CD14-positive monocyte (primary cell): ENCODE measurements at regions not wholly inside any gene's neighbourhood (a gene's known extent, or its start where the extent isn't known, plus 50 kb on each side); places are given as distances from the start of the nearest gene placed in this dataset.
A peak's percentile ranks its signal among the peaks of the same experiment; 100 is the strongest.

Experiments
- DNase-seq, 3 donors: peaks; one replicate each; pipeline ENCODE4 v3.0.0-alpha.2; 2011 to 2022
- H2AFZ ChIP-seq: 2 replicates; pipeline ENCODE4 v1.6.0; 2012; ENCODE audit warnings: mild to moderate bottlenecking, low read depth, low read length, inconsistent platforms; ENCODE audit not compliant: insufficient read depth, poor library complexity, severe bottlenecking
- H3K27ac ChIP-seq, 2 donors: 1 replicate in 1 of 2; 2 replicates in 1 of 2; pipeline ENCODE4 v1.5.1; 2012 to 2013; ENCODE audit warnings: low read length in 2 of 2, control low read depth in 1 of 2, inconsistent platforms in 1 of 2, low read depth in 1 of 2, mild to moderate bottlenecking in 1 of 2
- H3K27me3 ChIP-seq, 2 donors: one replicate each; pipeline versions ENCODE4 v1.6.0 to v1.6.1; 2011 to 2013; ENCODE audit warnings: low read length in 2 of 2; ENCODE audit not compliant: control insufficient read depth in 2 of 2, insufficient read depth in 2 of 2
- H3K36me3 ChIP-seq, 2 donors: replicated peaks in 1 of 2; 1 replicate in 1 of 2; 2 replicates in 1 of 2; pipeline versions ENCODE4 v1.5.1 to v1.6.1; 2012 to 2013; ENCODE audit warnings: low read length in 2 of 2, control low read depth in 1 of 2, inconsistent platforms in 1 of 2, mild to moderate bottlenecking in 1 of 2; ENCODE audit not compliant: insufficient read depth in 2 of 2, control insufficient read depth in 1 of 2
- H3K4me1 ChIP-seq, 2 donors: 1 replicate in 1 of 2; 2 replicates in 1 of 2; pipeline versions ENCODE4 v1.5.1 to v1.6.1; 2012 to 2013; ENCODE audit warnings: low read length in 2 of 2, control low read depth in 1 of 2, inconsistent platforms in 1 of 2, mild to moderate bottlenecking in 1 of 2, moderate library complexity in 1 of 2; ENCODE audit not compliant: insufficient read depth in 2 of 2, control insufficient read depth in 1 of 2
- H3K4me2 ChIP-seq: replicated peaks from 2 replicates; pipeline ENCODE3; 2012; ENCODE audit warnings: low read length, moderate library complexity, mild to moderate bottlenecking; ENCODE audit not compliant: poor library complexity, severe bottlenecking; ENCODE audit errors: extremely low read depth
- H3K4me3 ChIP-seq, 3 experiments: fragments of 200-600 bp in 1 of 3; sonication (generic) in 1 of 3; replicated peaks in 1 of 3; 1 replicate in 2 of 3; 2 replicates in 1 of 3; pipeline ENCODE4 v1.5.1; 2011 to 2013; ENCODE audit warnings: low read length in 3 of 3, mild to moderate bottlenecking in 3 of 3, control low read depth in 2 of 3, low read depth in 2 of 3, inconsistent platforms in 1 of 3, moderate library complexity in 1 of 3
- H3K79me2 ChIP-seq: 2 replicates; pipeline ENCODE4 v1.6.0; 2012; ENCODE audit warnings: mild to moderate bottlenecking, control low read depth, inconsistent platforms, low read length, moderate library complexity; ENCODE audit not compliant: insufficient read depth
- H3K9ac ChIP-seq: 2 replicates; pipeline ENCODE4 v1.6.0; 2017; ENCODE audit warnings: low read length, mild to moderate bottlenecking; ENCODE audit not compliant: insufficient read depth, poor library complexity, severe bottlenecking
- H3K9me3 ChIP-seq, 2 donors: replicated peaks in 1 of 2; 1 replicate in 1 of 2; 2 replicates in 1 of 2; pipeline versions ENCODE4 v1.5.1 to v1.6.1; 2012 to 2013; ENCODE audit warnings: low read length in 2 of 2, control low read depth in 1 of 2; ENCODE audit not compliant: control insufficient read depth in 1 of 2, insufficient read depth in 1 of 2
- H4K20me1 ChIP-seq: 2 replicates; pipeline ENCODE4 v1.6.0; 2012; ENCODE audit warnings: mild to moderate bottlenecking, low read length, control low read depth, moderate library complexity; ENCODE audit not compliant: insufficient read depth
- H3K27ac Mint-ChIP-seq, 7 donors: one replicate each; pipeline ENCODE4 v1.8.0; 2020; ENCODE audit warnings: mild to moderate bottlenecking in 7 of 7, mixed read lengths in 7 of 7, moderate library complexity in 6 of 7, inconsistent platforms in 2 of 7
- H3K27me3 Mint-ChIP-seq, 3 donors: one replicate each; pipeline ENCODE4 v1.8.0; 2021 to 2022; ENCODE audit warnings: low read depth in 3 of 3, mild to moderate bottlenecking in 3 of 3, mixed read lengths in 3 of 3, moderate library complexity in 3 of 3, inconsistent platforms in 1 of 3
- H3K36me3 Mint-ChIP-seq, 2 donors: one replicate each; pipeline ENCODE4 v1.8.0; 2020; ENCODE audit warnings: mixed read lengths in 2 of 2, inconsistent platforms in 1 of 2, mild to moderate bottlenecking in 1 of 2
- H3K4me1 Mint-ChIP-seq: one replicate; pipeline ENCODE4 v1.8.0; 2020; ENCODE audit warnings: mild to moderate bottlenecking, mixed read lengths
- H3K4me3 Mint-ChIP-seq, 2 donors: one replicate each; pipeline ENCODE4 v1.8.0; 2020; ENCODE audit warnings: mild to moderate bottlenecking in 2 of 2, mixed read lengths in 2 of 2, moderate library complexity in 1 of 2
- H3K9me3 Mint-ChIP-seq, 7 donors: one replicate each; pipeline ENCODE4 v1.8.0; 2020 to 2022; ENCODE audit warnings: mixed read lengths in 7 of 7, mild to moderate bottlenecking in 6 of 7, moderate library complexity in 6 of 7, inconsistent platforms in 2 of 7
- CTCF ChIP-seq: fragments of 200-600 bp; IDR thresholded peaks from one replicate; pipeline ENCODE4 v1.8.0; 2022; ENCODE audit warnings: antibody characterized with exemption, mild to moderate bottlenecking
- WGBS: methylation state at CpG from one replicate; pipeline ENCODE4 v1.1.5; 2013; ENCODE audit warnings: missing lambda C conversion rate; ENCODE audit not compliant: insufficient coverage; 5-methylcytosine and 5-hydroxymethylcytosine counted together
- intact Hi-C, 2 donors: fragments of 100-400 bp; cut with micrococcal nuclease; formaldehyde crosslinking; loops; one replicate each; pipeline versions ENCODE4 v1.15.0 to v1.15.1; 2023

DNA sequence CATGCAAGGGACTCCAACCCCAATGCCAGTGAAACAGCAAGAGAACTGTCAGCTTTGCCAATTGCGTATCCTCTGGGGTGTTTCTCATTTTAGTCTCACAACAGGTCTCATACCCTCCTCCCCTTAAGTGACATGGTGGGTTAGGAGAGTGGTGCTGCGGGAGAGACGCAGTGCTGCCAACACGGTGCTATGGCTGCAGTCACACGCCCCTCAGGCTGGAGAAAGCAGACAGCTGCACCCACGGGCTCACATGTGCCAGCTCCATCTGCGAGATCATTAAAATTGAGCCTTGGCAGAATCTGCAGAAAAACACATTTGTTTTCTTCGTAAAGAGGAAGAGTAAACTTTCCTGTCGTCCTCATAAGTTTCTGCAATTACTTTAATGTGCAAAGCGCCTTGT, 114.7 kb downstream of the ANKRD60 start:
- WGBS, result 56% methylated on average over 6 of the region's 10 CpGs
- H3K27ac Mint-ChIP-seq, result peak overlapping the region in 1 of 7 donors; percentile 26
- Histone ChIP-seq H3K4me3 (no peak overlapping the region), H3K9me3 (no peaks in the 10 kb centered on the region), H3K79me2 (no peaks in the 10 kb centered on the region), H3K4me1 (no peaks in the 10 kb centered on the region), H3K27ac (no peak overlapping the region), H3K4me2 (no peak overlapping the region), H4K20me1 (no peaks in the 10 kb centered on the region), H2AFZ (no peak overlapping the region), H3K36me3 (no peaks in the 10 kb centered on the region), H3K9ac (no peak overlapping the region), H3K27me3 (no peaks in the 10 kb centered on the region)
- no peaks in the 10 kb centered on the region for H3K36me3 Mint-ChIP-seq
- no peak for DNase-seq
- peaks cover 5% of the 10 kb centered on the region for H3K4me1 Mint-ChIP-seq
- intact Hi-C loops, result no loop called here
- no peak for TF ChIP-seq CTCF
- H3K4me3 Mint-ChIP-seq, result no peak overlapping the region
- peaks cover 4 to 22% (median 6%) of the 10 kb centered on the region in 7 donors for H3K9me3 Mint-ChIP-seq
- peaks cover 6 to 18% (median 9%) of the 10 kb centered on the region in 3 donors for H3K27me3 Mint-ChIP-seq

- Histone ChIP-seq H3K36me3 (no peaks in the 10 kb centered on the region), H3K4me3 (no peak overlapping the region), H3K4me2 (no peak overlapping the region), H2AFZ (no peak overlapping the region), H3K27ac (no peak overlapping the region), H3K4me1 (no peaks in the 10 kb centered on the region), H3K79me2 (no peaks in the 10 kb centered on the region), H3K9me3 (no peaks in the 10 kb centered on the region), H3K9ac (no peak overlapping the region), H3K27me3 (no peaks in the 10 kb centered on the region), H4K20me1 (no peaks in the 10 kb centered on the region)
- WGBS, result 80% methylated on average over 3 of the region's 7 CpGs
- intact Hi-C loops, result no loop called here
- DNase-seq, result no peak
- TF ChIP-seq CTCF, result no peak
- Mint-ChIP-seq H3K4me1 (peaks cover 5% of the 10 kb centered on the region), H3K9me3 (peaks cover 1 to 18% (median 6%) of the 10 kb centered on the region in 7 donors), H3K27ac (no peak overlapping the region), H3K4me3 (no peak overlapping the region), H3K36me3 (no peaks in the 10 kb centered on the region), H3K27me3 (peaks cover 9 to 18% (median 9%) of the 10 kb centered on the region in 3 donors)
Observed at GRCh38 chr20:58112017-58112781, 116.3 kb downstream of the ANKRD60 start.
